ENCODE measurements at regions not wholly inside any gene's neighbourhood (a gene's known extent, or its start where the extent isn't known, plus 50 kb on each side); places are given as distances from the start of the nearest gene placed in this dataset.
"Not testable (repeated sequence)": the region's sequence is repeated elsewhere in the genome, so short reads cannot be mapped to it uniquely, and the experiment has no call there.

DNA sequence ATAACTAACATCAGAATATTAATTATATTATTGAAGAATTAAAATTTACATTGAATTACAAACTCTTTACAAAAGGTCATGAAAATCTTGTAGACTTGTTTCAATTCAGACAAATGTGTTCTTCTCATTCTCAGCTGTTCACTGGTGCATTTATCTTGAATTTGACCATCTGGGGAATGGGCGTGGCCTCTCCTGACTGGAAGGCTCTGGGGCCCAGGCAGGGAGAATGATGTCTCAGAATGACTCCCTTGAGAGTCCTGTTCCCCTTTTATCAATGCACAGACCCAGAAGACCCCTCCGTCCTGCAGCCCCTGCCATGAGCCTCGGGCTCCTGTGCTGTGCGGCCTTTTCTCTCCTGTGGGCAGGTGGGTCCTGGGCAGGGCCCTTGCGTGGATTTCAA lies 242.2 kb upstream of the PRSS1 start:
- TF ChIP-seq CTCF (IDR thresholded peaks at IDR 0.05); ZFX (IDR thresholded peaks at IDR 0.05; ENCODE audit: borderline replicate concordance): not testable (repeated sequence)

Data from 22Rv1 (cell line).